ENCODE measurements at regions not wholly inside any gene's neighbourhood (a gene's known extent, or its start where the extent isn't known, plus 50 kb on each side); places are given as distances from the start of the nearest gene placed in this dataset.

DNA sequence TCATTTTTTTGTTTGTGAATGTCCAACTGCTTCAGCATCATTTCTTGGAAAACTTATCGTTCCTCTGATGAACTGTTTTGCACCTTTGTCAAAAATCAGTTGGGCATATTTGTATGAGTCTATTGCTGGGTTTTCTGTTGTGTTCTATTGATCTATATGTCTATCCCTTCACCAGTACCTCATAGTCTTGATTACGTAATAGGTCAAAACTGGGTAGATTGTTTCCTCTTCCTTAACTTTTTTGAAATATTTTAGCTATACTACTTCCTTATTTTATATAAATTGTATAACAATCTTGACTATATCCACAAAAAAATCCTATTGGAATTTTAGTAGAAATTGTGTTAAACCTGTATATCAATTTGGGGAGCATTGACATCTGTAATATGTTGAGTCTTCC is 104.1 kb upstream of the PALS2 start:
- no peak for TF ChIP-seq CTCF (conservative IDR thresholded peaks at IDR 0.05; ENCODE audit: low read depth, low read length)
- no peak for TF ChIP-seq EZH2 (IDR thresholded peaks at IDR 0.05; ENCODE audit: low read length, unreplicated experiment)

Measured in PC-3 (cell line).